ENCODE measurements at regions not wholly inside any gene's neighbourhood (a gene's known extent, or its start where the extent isn't known, plus 50 kb on each side); places are given as distances from the start of the nearest gene placed in this dataset.

- DNase-seq = no peak
- Histone ChIP-seq H3K27me3 (ENCODE audit: control insufficient read depth, insufficient read depth, low read length) (no peaks in the 10 kb centered on the region), H3K4me3 (ENCODE audit: insufficient read depth, low read depth, low read length) (no peak overlapping the region), H3K36me3 (replicated peaks; ENCODE audit: control insufficient read depth, insufficient read depth, low read length) (no peaks in the 10 kb centered on the region)
Observed at GRCh38 chr18:30929718-30930117, 112.8 kb downstream of the DSC3 start.

GRCh38 chr18:30929065-30929464, 113.5 kb downstream of the DSC3 start:
- Histone ChIP-seq H3K27me3 (ENCODE audit: control insufficient read depth, insufficient read depth, low read length) (no peaks in the 10 kb centered on the region), H3K36me3 (replicated peaks; ENCODE audit: control insufficient read depth, insufficient read depth, low read length) (no peaks in the 10 kb centered on the region), H3K4me3 (ENCODE audit: insufficient read depth, low read depth, low read length) (no peak overlapping the region)
- no peak for DNase-seq

GRCh38 chr18:30927517-30928075, 114.9 kb downstream of the DSC3 start:
- Histone ChIP-seq H3K36me3 (replicated peaks; ENCODE audit: control insufficient read depth, insufficient read depth, low read length) (no peaks in the 10 kb centered on the region), H3K27me3 (ENCODE audit: control insufficient read depth, insufficient read depth, low read length) (no peaks in the 10 kb centered on the region), H3K4me3 (ENCODE audit: insufficient read depth, low read depth, low read length) (no peak overlapping the region)
- no peak for DNase-seq

- no peak overlapping the region for H3K4me3 ChIP-seq (ENCODE audit: insufficient read depth, low read depth, low read length)
Observed at GRCh38 chr18:30927042-30927441, 115.5 kb downstream of the DSC3 start.

GRCh38 chr18:30925795-30926194, 116.7 kb downstream of the DSC3 start:
- no peak for DNase-seq
- Histone ChIP-seq H3K36me3 (replicated peaks; ENCODE audit: control insufficient read depth, insufficient read depth, low read length) (no peaks in the 10 kb centered on the region), H3K4me3 (ENCODE audit: insufficient read depth, low read depth, low read length) (no peak overlapping the region), H3K27me3 (ENCODE audit: control insufficient read depth, insufficient read depth, low read length) (no peaks in the 10 kb centered on the region)

More at GRCh38 chr18:30927042-30927441, 115.5 kb downstream of the DSC3 start:
- Histone ChIP-seq H3K36me3 (replicated peaks; ENCODE audit: control insufficient read depth, insufficient read depth, low read length) (no peaks in the 10 kb centered on the region), H3K27me3 (ENCODE audit: control insufficient read depth, insufficient read depth, low read length) (no peaks in the 10 kb centered on the region)
- DNase-seq = no peak

GRCh38 chr18:30920757-30921156, 121.8 kb downstream of the DSC3 start:
- no peaks in the 10 kb centered on the region for H3K36me3 ChIP-seq (replicated peaks; ENCODE audit: control insufficient read depth, insufficient read depth, low read length)
- no peak overlapping the region for H3K4me3 ChIP-seq (ENCODE audit: insufficient read depth, low read depth, low read length)
- DNase-seq = no peak
- H3K27me3 ChIP-seq (ENCODE audit: control insufficient read depth, insufficient read depth, low read length) = no peaks in the 10 kb centered on the region

GRCh38 chr18:30920351-30920750, 122.2 kb downstream of the DSC3 start:
- Histone ChIP-seq H3K4me3 (ENCODE audit: insufficient read depth, low read depth, low read length) (no peak overlapping the region), H3K36me3 (replicated peaks; ENCODE audit: control insufficient read depth, insufficient read depth, low read length) (no peaks in the 10 kb centered on the region), H3K27me3 (ENCODE audit: control insufficient read depth, insufficient read depth, low read length) (no peaks in the 10 kb centered on the region)
- no peak for DNase-seq

GRCh38 chr18:30917651-30918050, 124.9 kb downstream of the DSC3 start:
- H3K36me3 ChIP-seq (replicated peaks; ENCODE audit: control insufficient read depth, insufficient read depth, low read length) = no peaks in the 10 kb centered on the region
- no peak for DNase-seq

GRCh38 chr18:30915336-30915988, 127.1 kb downstream of the DSC3 start:
- DNase-seq = no peak
- Histone ChIP-seq H3K4me3 (ENCODE audit: insufficient read depth, low read depth, low read length) (no peak overlapping the region), H3K27me3 (ENCODE audit: control insufficient read depth, insufficient read depth, low read length) (no peaks in the 10 kb centered on the region), H3K36me3 (replicated peaks; ENCODE audit: control insufficient read depth, insufficient read depth, low read length) (no peaks in the 10 kb centered on the region)

More at GRCh38 chr18:30917651-30918050, 124.9 kb downstream of the DSC3 start:
- H3K4me3 ChIP-seq (ENCODE audit: insufficient read depth, low read depth, low read length) = no peak overlapping the region
- H3K27me3 ChIP-seq (ENCODE audit: control insufficient read depth, insufficient read depth, low read length) = no peaks in the 10 kb centered on the region

- H3K4me3 ChIP-seq (ENCODE audit: insufficient read depth, low read depth, low read length) = no peak overlapping the region
- DNase-seq = no peak
- H3K36me3 ChIP-seq (replicated peaks; ENCODE audit: control insufficient read depth, insufficient read depth, low read length) = no peaks in the 10 kb centered on the region
- no peaks in the 10 kb centered on the region for H3K27me3 ChIP-seq (ENCODE audit: control insufficient read depth, insufficient read depth, low read length)
Observed at GRCh38 chr18:30908381-30908780, 134.2 kb downstream of the DSC3 start.

- no peaks in the 10 kb centered on the region for H3K27me3 ChIP-seq (ENCODE audit: control insufficient read depth, insufficient read depth, low read length)
- DNase-seq = no peak
- H3K4me3 ChIP-seq (ENCODE audit: insufficient read depth, low read depth, low read length) = no peak overlapping the region
- no peaks in the 10 kb centered on the region for H3K36me3 ChIP-seq (replicated peaks; ENCODE audit: control insufficient read depth, insufficient read depth, low read length)
Observed at GRCh38 chr18:30903566-30903965, 139.0 kb downstream of the DSC3 start.

- no peak overlapping the region for H3K4me3 ChIP-seq (ENCODE audit: insufficient read depth, low read depth, low read length)
- DNase-seq = peak; percentile 37
Observed at GRCh38 chr18:30889519-30890301, 152.8 kb downstream of the DSC3 start.

GRCh38 chr18:30888344-30888743, 154.2 kb downstream of the DSC3 start:
- no peak for DNase-seq
- H3K4me3 ChIP-seq (ENCODE audit: insufficient read depth, low read depth, low read length) = no peak overlapping the region
- no peaks in the 10 kb centered on the region for H3K27me3 ChIP-seq (ENCODE audit: control insufficient read depth, insufficient read depth, low read length)
- H3K36me3 ChIP-seq (replicated peaks; ENCODE audit: control insufficient read depth, insufficient read depth, low read length) = no peaks in the 10 kb centered on the region

More at GRCh38 chr18:30889519-30890301, 152.8 kb downstream of the DSC3 start:
- Histone ChIP-seq H3K36me3 (replicated peaks; ENCODE audit: control insufficient read depth, insufficient read depth, low read length) (no peaks in the 10 kb centered on the region), H3K27me3 (ENCODE audit: control insufficient read depth, insufficient read depth, low read length) (no peaks in the 10 kb centered on the region)

GRCh38 chr18:30886998-30887397, 155.5 kb downstream of the DSC3 start:
- DNase-seq = no peak
- Histone ChIP-seq H3K36me3 (replicated peaks; ENCODE audit: control insufficient read depth, insufficient read depth, low read length) (no peaks in the 10 kb centered on the region), H3K4me3 (ENCODE audit: insufficient read depth, low read depth, low read length) (no peak overlapping the region), H3K27me3 (ENCODE audit: control insufficient read depth, insufficient read depth, low read length) (no peaks in the 10 kb centered on the region)

GRCh38 chr18:30870466-30870865, 172.1 kb downstream of the DSC3 start:
- no peaks in the 10 kb centered on the region for H3K27me3 ChIP-seq (ENCODE audit: control insufficient read depth, insufficient read depth, low read length)
- no peak overlapping the region for H3K4me3 ChIP-seq (ENCODE audit: insufficient read depth, low read depth, low read length)
- no peak for DNase-seq
- H3K36me3 ChIP-seq (replicated peaks; ENCODE audit: control insufficient read depth, insufficient read depth, low read length) = no peaks in the 10 kb centered on the region

All from H7 (cell line).